DOHH2 (cell line): ENCODE measurements at regions not wholly inside any gene's neighbourhood (a gene's known extent, or its start where the extent isn't known, plus 50 kb on each side); places are given as distances from the start of the nearest gene placed in this dataset.

Source experiments
- H3F3A ChIP-seq: fragments of 200-600 bp; sonication (generic), shearing (Covaris generic); 2 replicates; pipeline ENCODE4 v1.6.0; 2016; ENCODE audit warnings: antibody characterized with exemption, mild to moderate bottlenecking; ENCODE audit not compliant: control insufficient read depth, insufficient read depth
- H3K27ac ChIP-seq: fragments of 200-600 bp; sonication (generic); 2 replicates; pipeline ENCODE4 v1.5.1; 2014; ENCODE audit warnings: low read depth, mild to moderate bottlenecking, low read length, moderate library complexity
- H3K27me3 ChIP-seq: fragments of 200-600 bp; sonication (generic); 2 replicates; pipeline ENCODE4 v1.6.1; 2014; ENCODE audit warnings: mild to moderate bottlenecking, low read length, mixed read lengths; ENCODE audit not compliant: control insufficient read depth
- H3K36me3 ChIP-seq: fragments of 200-600 bp; sonication (generic); 2 replicates; pipeline ENCODE4 v1.6.1; 2014; ENCODE audit warnings: mild to moderate bottlenecking, low read length, moderate library complexity, mixed read lengths; ENCODE audit not compliant: control insufficient read depth
- H3K4me1 ChIP-seq: fragments of 200-600 bp; sonication (generic); 2 replicates; pipeline ENCODE4 v1.6.1; 2014; ENCODE audit warnings: mild to moderate bottlenecking, low read length, mixed read lengths; ENCODE audit not compliant: control insufficient read depth
- H3K4me2 ChIP-seq: fragments of 200-600 bp; sonication (generic); 2 replicates; pipeline ENCODE4 v1.6.0; 2014; ENCODE audit warnings: mild to moderate bottlenecking, low read length, moderate library complexity
- H3K4me3 ChIP-seq: fragments of 200-600 bp; sonication (generic); 2 replicates; pipeline ENCODE4 v1.5.1; 2014; ENCODE audit warnings: mild to moderate bottlenecking, low read length, mixed read lengths
- H3K79me2 ChIP-seq: fragments of 200-600 bp; sonication (generic); 2 replicates; pipeline ENCODE4 v1.6.1; 2014; ENCODE audit warnings: mild to moderate bottlenecking, low read length, mixed read lengths; ENCODE audit not compliant: control insufficient read depth
- H3K9me2 ChIP-seq: fragments of 200-600 bp; sonication (generic); replicated peaks from 2 replicates; pipeline ENCODE4 v1.6.1; 2014; ENCODE audit warnings: mild to moderate bottlenecking, low read length, mixed read lengths; ENCODE audit not compliant: control insufficient read depth
- H3K9me3 ChIP-seq: fragments of 200-600 bp; sonication (generic); 2 replicates; pipeline ENCODE4 v1.6.1; 2014; ENCODE audit warnings: antibody characterized with exemption, low read length, mixed read lengths; ENCODE audit not compliant: control insufficient read depth, insufficient read depth
- H4K20me1 ChIP-seq: fragments of 200-600 bp; sonication (generic); 2 replicates; pipeline ENCODE4 v1.6.0; 2014; ENCODE audit warnings: low read depth, mild to moderate bottlenecking, antibody characterized with exemption, low read length, moderate library complexity; ENCODE audit not compliant: control insufficient read depth, insufficient read depth
- EZH2phosphoT487 ChIP-seq: fragments of 200-600 bp; sonication (generic); IDR thresholded peaks from 2 replicates; pipeline ENCODE4 v1.6.1; 2017; ENCODE audit warnings: borderline replicate concordance, mild to moderate bottlenecking, antibody characterized with exemption, low read length, moderate library complexity, mixed read lengths
- TF ChIP-seq, protein P1 (sequence below): fragments of 200-600 bp; sonication (generic); IDR thresholded peaks from one replicate; pipeline ENCODE4 v1.5.1; 2014; ENCODE audit warnings: antibody characterized with exemption, mild to moderate bottlenecking, low read depth, low read length; ENCODE audit not compliant: poor library complexity, severe bottlenecking

- Histone ChIP-seq H3K27me3 (no peaks in the 10 kb centered on the region), H4K20me1 (no peaks in the 10 kb centered on the region), H3K27ac (peak overlapping the region; percentile 92), H3K4me2 (peak overlapping the region; percentile 87), H3K4me1 (peaks cover 99% of the 10 kb centered on the region), H3K79me2 (no peaks in the 10 kb centered on the region), H3F3A (peaks cover 18% of the 10 kb centered on the region), H3K4me3 (peak overlapping the region; percentile 66), H3K9me2 (no peaks in the 10 kb centered on the region), H3K9me3 (no peaks in the 10 kb centered on the region), H3K36me3 (peaks cover 3% of the 10 kb centered on the region; the same call in 1 of the 2 replicates)
- no peak for TF ChIP-seq EZH2phosphoT487
- TF ChIP-seq, protein P1, sequence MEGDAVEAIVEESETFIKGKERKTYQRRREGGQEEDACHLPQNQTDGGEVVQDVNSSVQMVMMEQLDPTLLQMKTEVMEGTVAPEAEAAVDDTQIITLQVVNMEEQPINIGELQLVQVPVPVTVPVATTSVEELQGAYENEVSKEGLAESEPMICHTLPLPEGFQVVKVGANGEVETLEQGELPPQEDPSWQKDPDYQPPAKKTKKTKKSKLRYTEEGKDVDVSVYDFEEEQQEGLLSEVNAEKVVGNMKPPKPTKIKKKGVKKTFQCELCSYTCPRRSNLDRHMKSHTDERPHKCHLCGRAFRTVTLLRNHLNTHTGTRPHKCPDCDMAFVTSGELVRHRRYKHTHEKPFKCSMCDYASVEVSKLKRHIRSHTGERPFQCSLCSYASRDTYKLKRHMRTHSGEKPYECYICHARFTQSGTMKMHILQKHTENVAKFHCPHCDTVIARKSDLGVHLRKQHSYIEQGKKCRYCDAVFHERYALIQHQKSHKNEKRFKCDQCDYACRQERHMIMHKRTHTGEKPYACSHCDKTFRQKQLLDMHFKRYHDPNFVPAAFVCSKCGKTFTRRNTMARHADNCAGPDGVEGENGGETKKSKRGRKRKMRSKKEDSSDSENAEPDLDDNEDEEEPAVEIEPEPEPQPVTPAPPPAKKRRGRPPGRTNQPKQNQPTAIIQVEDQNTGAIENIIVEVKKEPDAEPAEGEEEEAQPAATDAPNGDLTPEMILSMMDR, result no peak
Measured at GRCh38 chr11:59271247-59271755, 58.6 kb upstream of the MPEG1 start.

DNA sequence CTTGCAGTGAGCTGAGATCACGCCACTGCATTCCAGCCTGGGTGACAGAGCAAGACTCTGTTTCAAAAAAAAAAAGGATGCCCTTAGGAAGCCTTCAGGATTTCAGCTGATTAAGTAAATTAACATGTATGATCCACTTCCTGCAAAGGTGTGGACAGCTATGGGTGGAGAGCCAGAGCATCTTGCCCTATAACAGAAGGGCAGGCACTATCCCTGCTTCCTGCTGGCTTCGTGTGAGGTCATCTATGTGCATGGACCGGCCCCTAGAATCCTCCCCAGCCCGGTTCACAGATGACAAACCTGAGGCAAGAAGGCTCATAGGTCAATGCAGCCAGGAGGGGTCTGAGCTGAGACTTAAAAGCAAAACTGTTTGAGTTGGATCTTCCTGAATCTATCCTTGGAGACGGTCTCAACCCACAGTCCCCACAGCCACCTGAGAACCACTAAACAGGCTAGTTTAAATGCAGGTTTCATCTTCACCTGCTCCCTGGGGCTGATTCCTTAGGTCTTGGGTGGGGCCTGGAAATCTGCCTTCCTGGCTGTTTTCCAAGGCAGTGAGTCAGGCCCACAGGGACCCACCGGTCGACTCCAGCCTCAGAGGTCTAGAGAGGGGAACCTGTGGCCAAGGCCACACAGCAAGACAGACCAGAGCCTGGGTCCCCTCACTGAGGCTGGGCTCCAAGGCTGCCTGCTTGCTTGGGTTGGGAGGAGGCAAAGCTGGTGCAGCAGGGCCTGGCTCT lies 55.2 kb upstream of the MPEG1 start:
- H4K20me1 ChIP-seq, result no peaks in the 10 kb centered on the region
- H3K9me2 ChIP-seq, result no peaks in the 10 kb centered on the region
- H3F3A ChIP-seq, result peaks cover 13% of the 10 kb centered on the region
- H3K27me3 ChIP-seq, result no peaks in the 10 kb centered on the region
- H3K27ac ChIP-seq, result peak overlapping the region; percentile 49
- H3K9me3 ChIP-seq, result no peaks in the 10 kb centered on the region
- peak overlapping the region; percentile 58 for H3K4me2 ChIP-seq
- H3K4me3 ChIP-seq, result peak overlapping the region; percentile 43; the same call in 1 of the 2 replicates
- TF ChIP-seq, protein P1, result no peak
- TF ChIP-seq EZH2phosphoT487, result no peak
- peaks cover 2% of the 10 kb centered on the region; the same call in 1 of the 2 replicates for H3K36me3 ChIP-seq
- H3K4me1 ChIP-seq, result peaks cover 84% of the 10 kb centered on the region
- no peaks in the 10 kb centered on the region for H3K79me2 ChIP-seq

GRCh38 chr11:59267196-59267595 lies 54.5 kb upstream of the MPEG1 start:
- Histone ChIP-seq H3F3A (peaks cover 8% of the 10 kb centered on the region; the same call in 1 of the 2 replicates), H3K79me2 (no peaks in the 10 kb centered on the region), H3K4me3 (peak overlapping the region; percentile 43), H3K36me3 (no peaks in the 10 kb centered on the region; the same call in 1 of the 2 replicates), H4K20me1 (no peaks in the 10 kb centered on the region), H3K27me3 (no peaks in the 10 kb centered on the region), H3K9me2 (no peaks in the 10 kb centered on the region), H3K9me3 (no peaks in the 10 kb centered on the region), H3K4me2 (peak overlapping the region; percentile 58), H3K27ac (peak overlapping the region; percentile 49), H3K4me1 (peaks cover 77% of the 10 kb centered on the region)
- TF ChIP-seq, protein P1, result no peak
- TF ChIP-seq EZH2phosphoT487, result no peak
